K562 (cell line): ENCODE measurements at regions not wholly inside any gene's neighbourhood (a gene's known extent, or its start where the extent isn't known, plus 50 kb on each side); places are given as distances from the start of the nearest gene placed in this dataset.

Source experiments
- ATAC-seq: fragments of 200-7000 bp; cut with Tn5 transposase; 3 replicates; pipeline ENCODE4 v1.9.1; 2020; ENCODE audit warnings: moderate library complexity
- BruUV-seq: library from RNA; stranded (reverse); fragments of 400-500 nt; replicated peaks from 2 replicates; lab custom pipeline; 2021; lab: Mats Ljungman, UMichigan
- CTCF ChIA-PET: fragments of 300-600 bp; formaldehyde crosslinking; extraction: SDS; loops from one replicate; lab custom pipeline; 2021; ENCODE audit warnings: low intra/inter-chr PET ratio; lab: Yijun Ruan, JAX
- POLR2A ChIA-PET: fragments of 300-600, 350-650 bp; sonication (Branson Sonifier 250); formaldehyde crosslinking; extraction: SDS; loops from one replicate; lab custom pipeline; 2021; ENCODE audit warnings: antibody characterized with exemption, inconsistent platforms; lab: Yijun Ruan, JAX
- DNase-seq, 4 experiments: peaks; one replicate each; pipeline versions ENCODE4 v3.0.0 to v3.0.0-alpha.2; 2011 to 2018; ENCODE audit warnings: low spot score in 3 of 4, mixed read lengths in 3 of 4; ENCODE audit errors: extremely low read depth in 1 of 4
- FAIRE-seq: peaks from 2 replicates; lab custom pipeline; 2011; peaks lifted over from hg19 to GRCh38; lab: Jason Lieb, UNC
- H2AFZ ChIP-seq: 2 replicates; pipeline ENCODE4 v1.6.0; 2011; ENCODE audit warnings: low read depth, low read length, control low read depth, inconsistent platforms
- H3K27ac ChIP-seq: fragments of 200-600 bp; 3 replicates; pipeline ENCODE4 v1.8.0; 2011; ENCODE audit warnings: low read depth, mild to moderate bottlenecking, control low read depth, inconsistent platforms, low read length, moderate library complexity, mixed read lengths; ENCODE audit errors: extremely low read depth
- H3K27me3 ChIP-seq, 2 experiments: fragments of 300-600 bp in 1 of 2; 2 replicates in 1 of 2; 3 replicates in 1 of 2; pipeline versions ENCODE4 v1.6.0 to v1.8.0; 2011; ENCODE audit warnings: inconsistent platforms in 2 of 2, low read length in 2 of 2, mild to moderate bottlenecking in 1 of 2, mixed read lengths in 1 of 2, moderate library complexity in 1 of 2; ENCODE audit not compliant: control insufficient read depth in 2 of 2, insufficient read depth in 2 of 2
- H3K36me3 ChIP-seq: fragments of 300-600 bp; 3 replicates; pipeline ENCODE4 v1.8.0; 2011; ENCODE audit warnings: mild to moderate bottlenecking, low read length, inconsistent platforms; ENCODE audit not compliant: control insufficient read depth, insufficient read depth
- H3K4me1 ChIP-seq, 2 experiments: fragments of 200-600 bp in 1 of 2; replicated peaks in 1 of 2; 2 replicates in 1 of 2; 3 replicates in 1 of 2; pipeline versions ENCODE4 v1.5.1 to v1.8.0; 2011; ENCODE audit warnings: inconsistent platforms in 2 of 2, low read length in 2 of 2, mild to moderate bottlenecking in 1 of 2, mixed read lengths in 1 of 2, moderate library complexity in 1 of 2; ENCODE audit not compliant: control insufficient read depth in 2 of 2, insufficient read depth in 2 of 2
- H3K4me2 ChIP-seq: 2 replicates; pipeline ENCODE4 v1.6.1; 2011; ENCODE audit warnings: low read length, control low read depth, inconsistent platforms, mixed read lengths; ENCODE audit not compliant: insufficient read depth
- H3K4me3 ChIP-seq: fragments of 200-600 bp; sonication (generic), shearing (Covaris generic); 2 replicates; pipeline ENCODE4 v1.5.1; 2016; ENCODE audit warnings: control low read depth, inconsistent platforms
- H3K79me2 ChIP-seq: fragments of 200-600 bp; 3 replicates; pipeline ENCODE4 v1.8.0; 2011; ENCODE audit warnings: low read length, inconsistent platforms; ENCODE audit not compliant: control insufficient read depth, insufficient read depth
- H3K9ac ChIP-seq, 2 experiments: 2 replicates each; pipeline versions ENCODE4 v1.6.0 to v1.6.1; 2011; ENCODE audit warnings: low read depth in 2 of 2, low read length in 2 of 2, control low read depth in 1 of 2, inconsistent platforms in 1 of 2, mild to moderate bottlenecking in 1 of 2, mixed read lengths in 1 of 2; ENCODE audit not compliant: insufficient read depth in 1 of 2
- H3K9me1 ChIP-seq: one replicate; pipeline ENCODE4 v1.6.0; 2011; ENCODE audit warnings: inconsistent platforms, mild to moderate bottlenecking, low read length, moderate library complexity; ENCODE audit not compliant: control insufficient read depth, insufficient read depth
- H3K9me3 ChIP-seq: replicated peaks from 2 replicates; pipeline ENCODE4 v1.5.1; 2011; ENCODE audit warnings: low read depth, low read length, inconsistent platforms; ENCODE audit not compliant: control insufficient read depth, insufficient read depth
- H4K20me1 ChIP-seq: replicated peaks from 2 replicates; pipeline ENCODE4 v1.6.1; 2011; ENCODE audit warnings: low read length, inconsistent platforms, mixed read lengths; ENCODE audit not compliant: control insufficient read depth, insufficient read depth
- CREBBP ChIP-seq: IDR thresholded peaks from one replicate; pipeline ENCODE4 v1.6.1; 2012; ENCODE audit warnings: low read depth, mild to moderate bottlenecking, control low read depth, inconsistent platforms, low read length
- CTBP1 ChIP-seq: fragments of 450-650 bp; IDR thresholded peaks from 2 replicates; pipeline ENCODE4 v1.6.1; 2016; ENCODE audit warnings: borderline replicate concordance
- FOXM1 ChIP-seq, 2 experiments: fragments of 450-650 bp in 1 of 2; sonication (generic) in 1 of 2; formaldehyde crosslinking in 1 of 2; IDR thresholded peaks; 2 replicates each; pipeline versions ENCODE4 v1.6.1 to v1.9.0; 2017 to 2022; ENCODE audit warnings: low read depth in 2 of 2, mild to moderate bottlenecking in 2 of 2, missing genetic modification reagents in 1 of 2, moderate library complexity in 1 of 2
- FOXP1 ChIP-seq: sonication (generic); formaldehyde crosslinking; IDR thresholded peaks from 2 replicates; pipeline ENCODE4 v1.8.0; 2022; ENCODE audit warnings: mild to moderate bottlenecking, missing genetic modification reagents
- LARP7 ChIP-seq: fragments of 450-650 bp; IDR thresholded peaks from 2 replicates; pipeline ENCODE4 v1.6.1; 2016
- PTTG1 ChIP-seq: fragments of 450-650 bp; IDR thresholded peaks from 2 replicates; pipeline ENCODE4 v1.6.1; 2016; ENCODE audit warnings: low read depth, mild to moderate bottlenecking, missing genetic modification characterization, missing compliant biosample characterization
- TCF7L2 ChIP-seq: fragments of 150-350 bp; IDR thresholded peaks from 2 replicates; pipeline ENCODE4 v1.6.1; 2016; ENCODE audit warnings: low read depth, mild to moderate bottlenecking, low read length, moderate library complexity
- TSC22D4 ChIP-seq: fragments of 450-650 bp; IDR thresholded peaks from 2 replicates; pipeline ENCODE4 v1.6.1; 2016; ENCODE audit warnings: missing genetic modification characterization, missing biosample characterization, control low read depth
- USF1 ChIP-seq: sonication (generic); formaldehyde crosslinking; IDR thresholded peaks from 2 replicates; pipeline ENCODE4 v1.9.0; 2022; ENCODE audit warnings: mild to moderate bottlenecking, missing genetic modification reagents
- YY1 ChIP-seq, 3 experiments: IDR thresholded peaks; 2 replicates each; pipeline ENCODE4 v1.6.1; 2011; ENCODE audit warnings: low read length in 2 of 3, mild to moderate bottlenecking in 2 of 3, moderate library complexity in 2 of 3, borderline replicate concordance in 1 of 3, control low read depth in 1 of 3, low read depth in 1 of 3; ENCODE audit not compliant: insufficient read depth in 3 of 3, insufficient replicate concordance in 2 of 3, control insufficient read depth in 1 of 3, insufficient read length in 1 of 3; ENCODE audit errors: extremely low read depth in 1 of 3
- WGBS: fragments of 100-300 bp; shearing (Covaris generic); methylation state at CpG from one replicate; pipeline ENCODE4 v1.1.6; 2016; ENCODE audit warnings: low coverage, mixed read lengths; ENCODE audit not compliant: insufficient coverage; ENCODE audit errors: missing lambda C conversion rate; 5-methylcytosine and 5-hydroxymethylcytosine counted together
- in situ Hi-C: fragments of 300-500 bp; cut with MboI; formaldehyde crosslinking; loops from 4 replicates; pipeline ENCODE4 v1.15.0; 2018; ENCODE audit warnings: inconsistent platforms, mixed read lengths
- intact Hi-C: fragments of 100-400 bp; cut with micrococcal nuclease; formaldehyde crosslinking; loops from 2 replicates; pipeline ENCODE4 v1.14.2; 2022
- TF ChIP-seq, protein P1 (sequence below): IDR thresholded peaks from 2 replicates; pipeline ENCODE4 v1.6.1; 2011; ENCODE audit warnings: borderline replicate concordance, low read depth, mild to moderate bottlenecking, moderate library complexity, low read length; ENCODE audit not compliant: insufficient read depth, poor library complexity, severe bottlenecking

GRCh38 chr5:173505634-173506033, 110.8 kb downstream of the BOD1 start:
- intact Hi-C loops (no loop called here), in situ Hi-C loops (no loop called here)
- no peaks in the 10 kb centered on the region for H3K9me3 ChIP-seq
- H3K4me2 ChIP-seq: no peak overlapping the region
- ATAC-seq (no peak), FAIRE-seq (no peak), DNase-seq (no peak)
- no peak overlapping the region for H2AFZ ChIP-seq
- no peak overlapping the region for H3K27ac ChIP-seq
- no peak overlapping the region for H3K4me3 ChIP-seq
- H3K9ac ChIP-seq: no peak overlapping the region
- TF ChIP-seq TSC22D4 (no peak), CREBBP (no peak), LARP7 (no peak), YY1 (IDR thresholded peaks at IDR 0.05; ENCODE audit: borderline replicate concordance in 1 of 3, control insufficient read depth in 1 of 3, extremely low read depth in 1 of 3, insufficient read depth in 3 of 3, insufficient read length in 1 of 3, insufficient replicate concordance in 2 of 3, low read depth in 1 of 3, low read length in 2 of 3) (peak in 1 of 3 experiments; percentile 66), TCF7L2 (no peak), CTBP1 (no peak), FOXP1 (no peak)
- ChIA-PET CTCF (no interaction called here), POLR2A (no interaction called here)
- BruUV-seq: no TSS peak
- no peaks in the 10 kb centered on the region for H4K20me1 ChIP-seq
- WGBS: 3% methylated on average over 3 of the region's 3 CpGs
- no peaks in the 10 kb centered on the region for H3K36me3 ChIP-seq
- no peaks in the 10 kb centered on the region for H3K9me1 ChIP-seq
- no peaks in the 10 kb centered on the region for H3K79me2 ChIP-seq
- H3K4me1 ChIP-seq: no peaks in the 10 kb centered on the region
- peaks cover 10 to 28% of the 10 kb centered on the region in 2 experiments for H3K27me3 ChIP-seq

DNA sequence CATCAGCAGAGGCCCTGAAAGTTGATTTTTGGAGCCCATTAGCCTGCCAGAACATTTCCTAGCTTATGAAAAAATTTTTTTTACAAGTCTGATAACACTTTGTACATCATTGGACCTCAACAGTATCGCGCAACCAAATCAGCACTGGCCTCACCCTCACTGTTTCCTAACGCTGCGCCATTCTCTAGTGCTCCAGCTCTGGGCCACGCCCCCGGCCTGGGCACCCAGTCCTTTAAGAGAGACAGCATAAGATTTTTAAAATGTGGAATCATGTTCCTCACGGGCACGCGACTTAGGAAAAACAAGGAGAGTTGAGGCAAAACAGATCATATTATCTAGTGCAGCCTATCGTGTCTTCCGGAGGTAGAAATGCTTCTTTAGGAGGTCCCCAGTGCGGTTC, 114.5 kb downstream of the BOD1 start:
- DNase-seq (no peak), ATAC-seq (no peak), FAIRE-seq (no peak)
- no peak overlapping the region for H3K4me3 ChIP-seq
- H3K4me1 ChIP-seq: peaks cover 0 to 3% of the 10 kb centered on the region in 2 experiments; a peak in 1 of 5 replicates
- in situ Hi-C loops: no loop called here
- H4K20me1 ChIP-seq: no peaks in the 10 kb centered on the region
- H3K4me2 ChIP-seq: no peak overlapping the region
- no peaks in the 10 kb centered on the region for H3K36me3 ChIP-seq
- no TSS peak for BruUV-seq
- no peak overlapping the region for H3K9ac ChIP-seq
- no peak overlapping the region for H3K27ac ChIP-seq
- peaks cover 32 to 61% of the 10 kb centered on the region in 2 experiments for H3K27me3 ChIP-seq
- CTCF ChIA-PET: no interaction called here
- intact Hi-C loops: no loop called here
- no peak overlapping the region for H2AFZ ChIP-seq
- WGBS: 2% methylated on average over 12 of the region's 12 CpGs
- H3K9me1 ChIP-seq: no peaks in the 10 kb centered on the region
- POLR2A ChIA-PET: no interaction called here
- H3K79me2 ChIP-seq: no peaks in the 10 kb centered on the region
- no peaks in the 10 kb centered on the region for H3K9me3 ChIP-seq
- TF ChIP-seq, protein P1, sequence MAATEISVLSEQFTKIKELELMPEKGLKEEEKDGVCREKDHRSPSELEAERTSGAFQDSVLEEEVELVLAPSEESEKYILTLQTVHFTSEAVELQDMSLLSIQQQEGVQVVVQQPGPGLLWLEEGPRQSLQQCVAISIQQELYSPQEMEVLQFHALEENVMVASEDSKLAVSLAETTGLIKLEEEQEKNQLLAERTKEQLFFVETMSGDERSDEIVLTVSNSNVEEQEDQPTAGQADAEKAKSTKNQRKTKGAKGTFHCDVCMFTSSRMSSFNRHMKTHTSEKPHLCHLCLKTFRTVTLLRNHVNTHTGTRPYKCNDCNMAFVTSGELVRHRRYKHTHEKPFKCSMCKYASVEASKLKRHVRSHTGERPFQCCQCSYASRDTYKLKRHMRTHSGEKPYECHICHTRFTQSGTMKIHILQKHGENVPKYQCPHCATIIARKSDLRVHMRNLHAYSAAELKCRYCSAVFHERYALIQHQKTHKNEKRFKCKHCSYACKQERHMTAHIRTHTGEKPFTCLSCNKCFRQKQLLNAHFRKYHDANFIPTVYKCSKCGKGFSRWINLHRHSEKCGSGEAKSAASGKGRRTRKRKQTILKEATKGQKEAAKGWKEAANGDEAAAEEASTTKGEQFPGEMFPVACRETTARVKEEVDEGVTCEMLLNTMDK: no peak
- TF ChIP-seq PTTG1 (tag): no peak
- no peak for TF ChIP-seq FOXM1 (IDR thresholded peaks at IDR 0.05; ENCODE audit: low read depth)
- TF ChIP-seq FOXM1 (CRISPR knock-in tag; IDR thresholded peaks at IDR 0.05; ENCODE audit: low read depth): no peak
- TF ChIP-seq USF1 (CRISPR knock-in tag): no peak
